K562 (cell line): ENCODE measurements at regions not wholly inside any gene's neighbourhood (a gene's known extent, or its start where the extent isn't known, plus 50 kb on each side); places are given as distances from the start of the nearest gene placed in this dataset.

Experiments used
- ATF7 ChIP-seq: fragments of 450-650 bp; IDR thresholded peaks from 2 replicates; pipeline ENCODE4 v1.7.1; 2014; ENCODE audit warnings: mild to moderate bottlenecking, moderate library complexity
- CHCHD3 ChIP-seq: fragments of 250-450 bp; sonication (Bioruptor Pico); IDR thresholded peaks from 2 replicates; pipeline ENCODE4 v2.1.2; 2022; ENCODE audit warnings: mild to moderate bottlenecking
- CREB3L1 ChIP-seq: fragments of 450-650 bp; IDR thresholded peaks from 2 replicates; pipeline ENCODE4 v1.6.1; 2014; ENCODE audit warnings: low read depth, mild to moderate bottlenecking, moderate library complexity, borderline replicate concordance
- E2F8 ChIP-seq: fragments of 450-650 bp; IDR thresholded peaks from 2 replicates; pipeline ENCODE4 v1.7.1; 2018; ENCODE audit warnings: mild to moderate bottlenecking, low read depth; ENCODE audit not compliant: partially characterized antibody
- ILF3 ChIP-seq: fragments of 450-650 bp; IDR thresholded peaks from 2 replicates; pipeline ENCODE4 v1.6.1; 2018; ENCODE audit warnings: antibody characterized with exemption, mild to moderate bottlenecking, moderate library complexity, borderline replicate concordance
- SRF ChIP-seq, 2 experiments: fragments of 250-450, 450-650 bp in 1 of 2; sonication (Bioruptor Pico) in 1 of 2; sonication (generic) in 1 of 2; formaldehyde crosslinking; IDR thresholded peaks; 2 replicates each; pipeline versions ENCODE4 v1.5.0 to v1.5.1; 2020 to 2022; ENCODE audit warnings: mild to moderate bottlenecking in 1 of 2, missing genetic modification reagents in 1 of 2
- ZNF277 ChIP-seq: fragments of 250-450 bp; sonication (Bioruptor Pico); IDR thresholded peaks from 2 replicates; pipeline ENCODE4 v1.8.0; 2022; ENCODE audit warnings: inconsistent platforms, mild to moderate bottlenecking, moderate library complexity, borderline replicate concordance
- TF ChIP-seq, protein P1 (sequence below), 2 experiments: fragments of 200-800 bp in 1 of 2; sonication (Bioruptor generic) in 1 of 2; sonication (generic) in 1 of 2; formaldehyde crosslinking in 1 of 2; IDR thresholded peaks in 1 of 2; conservative IDR thresholded peaks in 1 of 2; 2 replicates each; pipeline versions ENCODE4 v1.5.0 to v1.6.1; 2016 to 2020; ENCODE audit warnings: missing compliant biosample characterization in 1 of 2, missing genetic modification characterization in 1 of 2, missing genetic modification reagents in 1 of 2

DNA sequence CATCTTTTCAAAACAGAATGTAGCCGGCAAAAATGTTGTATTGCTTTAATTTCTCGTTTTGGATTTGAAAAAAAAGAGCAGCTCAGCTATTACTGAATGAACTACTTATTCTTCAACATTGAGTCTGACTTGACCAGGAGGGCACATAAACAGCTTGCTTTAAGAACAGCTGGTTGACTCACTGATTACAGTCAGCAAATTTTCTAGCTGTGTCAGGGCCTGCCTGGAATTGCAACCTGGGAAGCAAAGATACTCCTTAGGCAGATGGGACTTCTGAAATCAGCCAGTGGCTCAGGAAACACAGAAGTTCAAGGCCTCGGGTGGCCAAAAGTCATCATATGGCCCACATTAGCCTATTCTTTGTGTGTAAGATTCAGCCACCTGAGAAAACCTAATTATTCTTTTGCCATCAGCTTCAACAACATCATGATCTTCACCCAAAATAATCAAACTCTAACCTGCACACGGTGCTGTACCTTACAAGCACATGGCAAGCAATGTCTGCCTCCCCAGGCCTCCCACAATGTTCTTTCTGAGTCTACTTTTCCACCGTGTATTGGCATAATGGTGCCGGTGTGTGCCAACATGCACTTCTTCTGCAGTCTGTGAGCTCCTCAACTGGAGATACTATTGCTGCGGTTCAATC, 307.2 kb downstream of the HHIPL2 start (continued):
- TF ChIP-seq ZNF277 (CRISPR knock-in tag) (no peak), ILF3 (no peak), SRF (CRISPR knock-in tag; IDR thresholded peaks at IDR 0.05) (no peak), E2F8 (no peak), ATF7 (no peak), CHCHD3 (no peak), CREB3L1 (no peak)
- TF ChIP-seq, protein P1, sequence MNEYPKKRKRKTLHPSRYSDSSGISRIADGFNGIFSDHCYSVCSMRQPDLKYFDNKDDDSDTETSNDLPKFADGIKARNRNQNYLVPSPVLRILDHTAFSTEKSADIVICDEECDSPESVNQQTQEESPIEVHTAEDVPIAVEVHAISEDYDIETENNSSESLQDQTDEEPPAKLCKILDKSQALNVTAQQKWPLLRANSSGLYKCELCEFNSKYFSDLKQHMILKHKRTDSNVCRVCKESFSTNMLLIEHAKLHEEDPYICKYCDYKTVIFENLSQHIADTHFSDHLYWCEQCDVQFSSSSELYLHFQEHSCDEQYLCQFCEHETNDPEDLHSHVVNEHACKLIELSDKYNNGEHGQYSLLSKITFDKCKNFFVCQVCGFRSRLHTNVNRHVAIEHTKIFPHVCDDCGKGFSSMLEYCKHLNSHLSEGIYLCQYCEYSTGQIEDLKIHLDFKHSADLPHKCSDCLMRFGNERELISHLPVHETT (CRISPR knock-in tag; conservative IDR thresholded peaks at IDR 0.05 in 1 of 2, IDR thresholded peaks at IDR 0.05 in 1 of 2), result no peak
